ENCODE measurements at regions not wholly inside any gene's neighbourhood (a gene's known extent, or its start where the extent isn't known, plus 50 kb on each side); places are given as distances from the start of the nearest gene placed in this dataset.
A peak's percentile ranks its signal among the peaks of the same experiment; 100 is the strongest.

DNA sequence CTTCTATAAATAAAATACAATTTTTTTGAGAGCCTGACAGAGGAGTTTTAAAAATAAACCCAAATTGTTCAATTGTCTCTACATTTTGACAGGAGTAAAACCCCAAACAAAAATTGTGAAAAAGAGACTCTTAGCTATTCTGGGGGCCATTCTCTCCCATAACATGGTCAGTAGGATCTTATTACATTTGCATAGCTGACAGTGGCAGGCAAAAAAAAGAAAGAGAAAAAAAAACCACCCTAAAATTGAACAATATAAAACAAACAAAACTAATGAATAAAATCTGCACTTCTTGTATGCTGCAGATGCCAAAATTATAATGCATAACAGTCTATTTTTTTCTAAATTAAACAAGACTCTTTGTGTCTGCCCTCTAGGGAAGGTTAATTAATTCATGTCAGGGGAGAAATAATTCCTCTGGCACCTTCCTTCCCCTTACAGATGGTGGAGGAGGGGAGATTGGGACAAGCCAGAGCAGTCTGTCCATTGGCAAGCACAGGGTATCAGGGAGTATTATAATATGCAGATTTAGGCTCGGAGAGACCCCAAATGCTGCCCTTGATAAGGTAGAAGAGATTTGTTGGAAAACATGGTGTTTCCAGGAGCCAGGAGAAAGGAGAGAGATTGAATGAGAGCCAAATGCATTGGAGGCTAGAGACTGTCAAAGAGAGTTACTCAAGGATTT lies 79.7 kb upstream of the CDH6 start:
- no peak for DNase-seq (ENCODE audit: low spot score)

GRCh38 chr5:31113101-31113500 lies 80.4 kb upstream of the CDH6 start:
- DNase-seq (ENCODE audit: low spot score) (no peak), ATAC-seq (ENCODE audit: low FRiP score) (peak; percentile 88)
- TF ChIP-seq, protein P1, sequence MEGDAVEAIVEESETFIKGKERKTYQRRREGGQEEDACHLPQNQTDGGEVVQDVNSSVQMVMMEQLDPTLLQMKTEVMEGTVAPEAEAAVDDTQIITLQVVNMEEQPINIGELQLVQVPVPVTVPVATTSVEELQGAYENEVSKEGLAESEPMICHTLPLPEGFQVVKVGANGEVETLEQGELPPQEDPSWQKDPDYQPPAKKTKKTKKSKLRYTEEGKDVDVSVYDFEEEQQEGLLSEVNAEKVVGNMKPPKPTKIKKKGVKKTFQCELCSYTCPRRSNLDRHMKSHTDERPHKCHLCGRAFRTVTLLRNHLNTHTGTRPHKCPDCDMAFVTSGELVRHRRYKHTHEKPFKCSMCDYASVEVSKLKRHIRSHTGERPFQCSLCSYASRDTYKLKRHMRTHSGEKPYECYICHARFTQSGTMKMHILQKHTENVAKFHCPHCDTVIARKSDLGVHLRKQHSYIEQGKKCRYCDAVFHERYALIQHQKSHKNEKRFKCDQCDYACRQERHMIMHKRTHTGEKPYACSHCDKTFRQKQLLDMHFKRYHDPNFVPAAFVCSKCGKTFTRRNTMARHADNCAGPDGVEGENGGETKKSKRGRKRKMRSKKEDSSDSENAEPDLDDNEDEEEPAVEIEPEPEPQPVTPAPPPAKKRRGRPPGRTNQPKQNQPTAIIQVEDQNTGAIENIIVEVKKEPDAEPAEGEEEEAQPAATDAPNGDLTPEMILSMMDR (IDR thresholded peaks at IDR 0.05), result no peak

More for the DNA sequence above, 79.7 kb upstream of the CDH6 start:
- TF ChIP-seq, protein P1 (IDR thresholded peaks at IDR 0.05), result no peak
- no peak for ATAC-seq (ENCODE audit: low FRiP score)

DNA sequence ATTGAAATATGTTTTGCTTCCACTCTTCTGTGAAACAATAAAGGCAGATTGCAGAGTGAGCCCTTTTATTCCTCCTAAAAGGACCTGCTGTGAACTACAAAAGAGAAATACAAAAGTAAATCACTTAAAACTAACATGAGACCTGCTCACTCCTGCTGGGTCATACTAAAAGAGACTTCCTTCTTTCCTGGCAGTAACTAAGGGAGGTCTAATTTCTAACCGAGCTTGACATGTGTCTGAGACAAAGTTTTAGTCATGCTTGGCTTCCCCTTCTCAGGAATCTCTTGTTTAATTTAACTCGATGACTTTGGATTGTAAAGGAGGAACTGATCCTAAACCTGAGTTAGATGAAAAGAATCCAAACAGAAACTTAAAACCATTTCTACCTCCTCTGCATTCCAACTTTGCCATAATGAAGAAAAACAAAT lies 86.4 kb upstream of the CDH6 start:
- no peak for DNase-seq (ENCODE audit: low spot score)
- ATAC-seq (ENCODE audit: low FRiP score), result peak; percentile 89
- TF ChIP-seq, protein P1 (IDR thresholded peaks at IDR 0.05), result no peak

- DNase-seq (ENCODE audit: low spot score) (no peak), ATAC-seq (ENCODE audit: low FRiP score) (peak; percentile 67)
- TF ChIP-seq, protein P1 (IDR thresholded peaks at IDR 0.05), result no peak
These were observed 86.8 kb upstream of the CDH6 start for GRCh38 chr5:31106691-31107090.

DNA sequence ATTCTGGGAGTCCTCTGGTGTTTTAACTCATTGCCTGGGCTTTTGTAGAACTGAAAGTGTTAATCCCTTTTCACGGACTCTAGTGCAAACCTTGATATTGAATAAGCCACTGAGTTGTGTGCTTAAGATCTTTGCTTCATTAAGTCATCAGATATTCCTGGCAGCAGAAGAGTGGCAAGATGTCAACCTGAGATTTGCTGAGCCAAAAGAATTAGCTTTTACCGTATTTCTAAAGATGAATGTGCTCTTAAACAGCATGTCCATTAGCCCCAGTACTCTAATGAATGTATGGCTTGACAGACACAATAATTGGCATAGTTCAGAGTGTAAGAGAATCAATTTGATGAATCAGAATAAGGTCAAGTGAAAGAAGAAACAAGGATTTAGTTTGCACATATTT lies 87.2 kb upstream of the CDH6 start:
- ATAC-seq (ENCODE audit: low FRiP score) (peak; percentile 38), DNase-seq (ENCODE audit: low spot score) (no peak)
- TF ChIP-seq, protein P1 (IDR thresholded peaks at IDR 0.05), result no peak

- DNase-seq (ENCODE audit: low spot score) (no peak), ATAC-seq (ENCODE audit: low FRiP score) (no peak)
- TF ChIP-seq, protein P1 (IDR thresholded peaks at IDR 0.05), result no peak
These were observed 88.7 kb upstream of the CDH6 start for GRCh38 chr5:31104775-31105174.

DNA sequence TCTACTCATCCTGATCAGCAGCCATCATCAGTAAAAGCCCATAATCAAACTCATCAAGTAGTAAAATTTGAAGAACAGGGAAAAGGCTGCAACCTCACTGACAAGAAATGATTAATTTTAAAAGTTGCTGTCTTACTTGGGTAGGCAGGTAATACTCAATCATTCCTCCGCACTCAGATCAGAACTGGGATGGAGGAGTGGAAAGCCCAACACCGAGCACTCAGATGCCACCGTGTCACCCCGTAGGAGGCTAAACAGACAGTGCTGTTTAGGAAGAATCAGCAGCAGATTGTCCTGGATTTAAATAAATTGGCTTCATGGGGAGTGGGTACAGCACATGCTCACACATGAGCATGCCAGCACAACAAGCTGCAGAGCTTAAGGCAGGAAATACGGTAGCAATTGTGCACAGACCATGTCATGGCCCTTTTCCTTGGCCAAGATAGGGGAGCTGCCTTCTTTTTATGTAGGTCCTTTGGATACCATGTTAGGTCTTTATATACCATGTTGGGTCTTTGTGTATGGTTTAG lies 92.6 kb upstream of the CDH6 start:
- ATAC-seq (ENCODE audit: low FRiP score) (no peak), DNase-seq (ENCODE audit: low spot score) (no peak)
- TF ChIP-seq, protein P1 (IDR thresholded peaks at IDR 0.05), result no peak
